SK-N-SH (cell line): ENCODE measurements at regions not wholly inside any gene's neighbourhood (a gene's known extent, or its start where the extent isn't known, plus 50 kb on each side); places are given as distances from the start of the nearest gene placed in this dataset.

Experiments used
- CTCF ChIA-PET: fragments of 300-600, 350-600 bp; formaldehyde crosslinking; extraction: SDS; loops from one replicate; lab custom pipeline; 2021; lab: Yijun Ruan, JAX
- POLR2A ChIA-PET: fragments of 350-600 bp; sonication (Branson Sonifier 250); formaldehyde crosslinking; extraction: SDS; loops from one replicate; lab custom pipeline; 2020; ENCODE audit warnings: antibody characterized with exemption, inconsistent platforms; lab: Yijun Ruan, JAX
- DNase-seq: peaks from one replicate; pipeline ENCODE4 v3.0.0; 2012
- H2AFZ ChIP-seq: fragments of 200-600 bp; sonication (generic); 2 replicates; pipeline ENCODE4 v1.8.1; 2016; ENCODE audit warnings: antibody characterized with exemption, mild to moderate bottlenecking, low read depth
- H3F3A ChIP-seq: fragments of 200-600 bp; sonication (generic); replicated peaks from 2 replicates; pipeline ENCODE3; 2016; ENCODE audit warnings: antibody characterized with exemption, mild to moderate bottlenecking; ENCODE audit not compliant: insufficient read depth
- H3K27ac ChIP-seq, 2 experiments: fragments of 200-500 bp in 1 of 2; fragments of 200-600 bp in 1 of 2; sonication (Bioruptor generic) in 1 of 2; sonication (generic), shearing (Covaris generic) in 1 of 2; 2 replicates each; pipeline versions ENCODE4 v1.5.1 to v1.6.1; 2014 to 2016; ENCODE audit warnings: low read depth in 2 of 2, inconsistent platforms in 1 of 2, low read length in 1 of 2, mild to moderate bottlenecking in 1 of 2, mixed read lengths in 1 of 2
- H3K27me3 ChIP-seq: fragments of 200-600 bp; sonication (generic), shearing (Covaris generic); 2 replicates; pipeline ENCODE4 v1.6.1; 2016; ENCODE audit warnings: mixed run types; ENCODE audit not compliant: insufficient read depth
- H3K36me3 ChIP-seq, 2 experiments: fragments of 200-500 bp in 1 of 2; fragments of 200-600 bp in 1 of 2; sonication (Bioruptor generic) in 1 of 2; sonication (generic) in 1 of 2; replicated peaks in 1 of 2; 2 replicates each; pipeline versions ENCODE3 to v1.5.1; 2014 to 2016; ENCODE audit warnings: low read length in 1 of 2, mild to moderate bottlenecking in 1 of 2; ENCODE audit not compliant: insufficient read depth in 2 of 2, control insufficient read depth in 1 of 2
- H3K4me1 ChIP-seq, 2 experiments: fragments of 200-500 bp in 1 of 2; fragments of 200-600 bp in 1 of 2; sonication (Bioruptor generic) in 1 of 2; sonication (generic), shearing (Covaris generic) in 1 of 2; 2 replicates each; pipeline versions ENCODE4 v1.5.1 to v1.6.1; 2014 to 2016; ENCODE audit warnings: low read depth in 1 of 2, low read length in 1 of 2, mixed run types in 1 of 2; ENCODE audit not compliant: insufficient read depth in 2 of 2, control insufficient read depth in 1 of 2
- H3K4me2 ChIP-seq: fragments of 200-600 bp; sonication (generic), shearing (Covaris generic); 2 replicates; pipeline ENCODE4 v1.6.1; 2017; ENCODE audit warnings: mixed run types
- H3K4me3 ChIP-seq, 2 experiments: fragments of 200-500 bp in 1 of 2; fragments of 200-600 bp in 1 of 2; sonication (Bioruptor generic) in 1 of 2; sonication (generic), shearing (Covaris generic) in 1 of 2; 2 replicates each; pipeline versions ENCODE4 v1.5.1 to v1.8.1; 2014 to 2016; ENCODE audit warnings: low read depth in 2 of 2, inconsistent platforms in 1 of 2, low read length in 1 of 2, mild to moderate bottlenecking in 1 of 2, mixed read lengths in 1 of 2, moderate library complexity in 1 of 2
- H3K79me2 ChIP-seq: fragments of 200-600 bp; sonication (generic); 2 replicates; pipeline ENCODE4 v1.8.1; 2017; ENCODE audit warnings: mild to moderate bottlenecking; ENCODE audit not compliant: insufficient read depth
- H3K9ac ChIP-seq: fragments of 200-600 bp; sonication (generic); 2 replicates; pipeline ENCODE4 v1.6.1; 2017; ENCODE audit warnings: mixed run types
- H3K9me2 ChIP-seq: fragments of 200-600 bp; sonication (generic); 2 replicates; pipeline ENCODE4 v1.6.1; 2017; ENCODE audit warnings: mixed run types
- H3K9me3 ChIP-seq: fragments of 200-600 bp; sonication (generic); 2 replicates; pipeline ENCODE4 v1.6.1; 2017; ENCODE audit warnings: mixed run types, mild to moderate bottlenecking, moderate library complexity
- H4K20me1 ChIP-seq: fragments of 200-600 bp; sonication (generic); 2 replicates; pipeline ENCODE4 v1.6.1; 2017; ENCODE audit warnings: mild to moderate bottlenecking, mixed run types; ENCODE audit not compliant: insufficient read depth
- PBX3 ChIP-seq: IDR thresholded peaks from 2 replicates; pipeline ENCODE4; 2012
- RCOR1 ChIP-seq: fragments of 150-350 bp; IDR thresholded peaks from 2 replicates; pipeline ENCODE4 v1.6.1; 2017; ENCODE audit warnings: antibody characterized with exemption, low read length
- WGBS: methylation state at CpG from one replicate; pipeline ENCODE4 v1.1.6; 2017; ENCODE audit warnings: low lambda C conversion rate; 5-methylcytosine and 5-hydroxymethylcytosine counted together
- small RNA-seq, 7 experiments: library from RNA; depleted of rRNA; stranded (forward); fragments of <200 nt; gene quantifications; one replicate each; pipeline ENCODE3, GENCODE V24; 2012

- H3K36me3 ChIP-seq: no peaks in the 10 kb centered on the region
- H3K79me2 ChIP-seq: no peaks in the 10 kb centered on the region
- no peaks in the 10 kb centered on the region for H3K9me2 ChIP-seq
- H4K20me1 ChIP-seq: no peaks in the 10 kb centered on the region
- no peaks in the 10 kb centered on the region for H3K27me3 ChIP-seq
- no peak overlapping the region for H3K27ac ChIP-seq
- H2AFZ ChIP-seq: no peak overlapping the region
- no peaks in the 10 kb centered on the region for H3K9me3 ChIP-seq
- H3K4me2 ChIP-seq: no peak overlapping the region
- peaks cover 0 to 16% of the 10 kb centered on the region in 2 experiments; a peak in 2 of 4 replicates for H3K4me1 ChIP-seq
- ChIA-PET POLR2A (no interaction called here), CTCF (interaction anchor here (1.4 to 2.0 kb wide), 2 partner anchors 27 to 98 kb away, joined by 5 to 6 read pairs; no protein-coding TSS in a partner anchor)
- H3K4me3 ChIP-seq: no peak overlapping the region
- no peak overlapping the region for H3K9ac ChIP-seq
- H3F3A ChIP-seq: no peaks in the 10 kb centered on the region
- TF ChIP-seq RCOR1 (no peak), PBX3 (no peak)
- WGBS: 88% methylated on average over 2 of the region's 2 CpGs
- no peak for DNase-seq
Measured at GRCh38 chr16:72222503-72222902, 50.5 kb upstream of the PMFBP1 start.

Small RNAs in the stretch of these regions (small RNA-seq; reads per million reads assigned to genes)
- gene RF00026 (0 reads per million in 7 experiments), gene RNU7-90P (0 reads per million in 7 experiments)
